K562 (cell line): ENCODE measurements at regions not wholly inside any gene's neighbourhood (a gene's known extent, or its start where the extent isn't known, plus 50 kb on each side); places are given as distances from the start of the nearest gene placed in this dataset.

Experiments
- ATAC-seq: fragments of 200-7000 bp; cut with Tn5 transposase; 3 replicates; pipeline ENCODE4 v1.9.1; 2020; ENCODE audit warnings: moderate library complexity
- BruUV-seq: library from RNA; stranded (reverse); fragments of 400-500 nt; replicated peaks from 2 replicates; lab custom pipeline; 2021; lab: Mats Ljungman, UMichigan
- CTCF ChIA-PET: fragments of 300-600 bp; formaldehyde crosslinking; extraction: SDS; loops from one replicate; lab custom pipeline; 2021; ENCODE audit warnings: low intra/inter-chr PET ratio; lab: Yijun Ruan, JAX
- POLR2A ChIA-PET: fragments of 300-600, 350-650 bp; sonication (Branson Sonifier 250); formaldehyde crosslinking; extraction: SDS; loops from one replicate; lab custom pipeline; 2021; ENCODE audit warnings: antibody characterized with exemption, inconsistent platforms; lab: Yijun Ruan, JAX
- DNase-seq, 4 experiments: peaks; one replicate each; pipeline versions ENCODE4 v3.0.0 to v3.0.0-alpha.2; 2011 to 2018; ENCODE audit warnings: low spot score in 3 of 4, mixed read lengths in 3 of 4; ENCODE audit errors: extremely low read depth in 1 of 4
- FAIRE-seq: peaks from 2 replicates; lab custom pipeline; 2011; peaks lifted over from hg19 to GRCh38; lab: Jason Lieb, UNC
- H2AFZ ChIP-seq: 2 replicates; pipeline ENCODE4 v1.6.0; 2011; ENCODE audit warnings: low read depth, low read length, control low read depth, inconsistent platforms
- H3K27ac ChIP-seq: fragments of 200-600 bp; 3 replicates; pipeline ENCODE4 v1.8.0; 2011; ENCODE audit warnings: low read depth, mild to moderate bottlenecking, control low read depth, inconsistent platforms, low read length, moderate library complexity, mixed read lengths; ENCODE audit errors: extremely low read depth
- H3K27me3 ChIP-seq, 2 experiments: fragments of 300-600 bp in 1 of 2; 2 replicates in 1 of 2; 3 replicates in 1 of 2; pipeline versions ENCODE4 v1.6.0 to v1.8.0; 2011; ENCODE audit warnings: inconsistent platforms in 2 of 2, low read length in 2 of 2, mild to moderate bottlenecking in 1 of 2, mixed read lengths in 1 of 2, moderate library complexity in 1 of 2; ENCODE audit not compliant: control insufficient read depth in 2 of 2, insufficient read depth in 2 of 2
- H3K36me3 ChIP-seq: fragments of 300-600 bp; 3 replicates; pipeline ENCODE4 v1.8.0; 2011; ENCODE audit warnings: mild to moderate bottlenecking, low read length, inconsistent platforms; ENCODE audit not compliant: control insufficient read depth, insufficient read depth
- H3K4me1 ChIP-seq, 2 experiments: fragments of 200-600 bp in 1 of 2; replicated peaks in 1 of 2; 2 replicates in 1 of 2; 3 replicates in 1 of 2; pipeline versions ENCODE4 v1.5.1 to v1.8.0; 2011; ENCODE audit warnings: inconsistent platforms in 2 of 2, low read length in 2 of 2, mild to moderate bottlenecking in 1 of 2, mixed read lengths in 1 of 2, moderate library complexity in 1 of 2; ENCODE audit not compliant: control insufficient read depth in 2 of 2, insufficient read depth in 2 of 2
- H3K4me2 ChIP-seq: 2 replicates; pipeline ENCODE4 v1.6.1; 2011; ENCODE audit warnings: low read length, control low read depth, inconsistent platforms, mixed read lengths; ENCODE audit not compliant: insufficient read depth
- H3K4me3 ChIP-seq: fragments of 200-600 bp; sonication (generic), shearing (Covaris generic); 2 replicates; pipeline ENCODE4 v1.5.1; 2016; ENCODE audit warnings: control low read depth, inconsistent platforms
- H3K79me2 ChIP-seq: fragments of 200-600 bp; 3 replicates; pipeline ENCODE4 v1.8.0; 2011; ENCODE audit warnings: low read length, inconsistent platforms; ENCODE audit not compliant: control insufficient read depth, insufficient read depth
- H3K9ac ChIP-seq, 2 experiments: 2 replicates each; pipeline versions ENCODE4 v1.6.0 to v1.6.1; 2011; ENCODE audit warnings: low read depth in 2 of 2, low read length in 2 of 2, control low read depth in 1 of 2, inconsistent platforms in 1 of 2, mild to moderate bottlenecking in 1 of 2, mixed read lengths in 1 of 2; ENCODE audit not compliant: insufficient read depth in 1 of 2
- H3K9me1 ChIP-seq: one replicate; pipeline ENCODE4 v1.6.0; 2011; ENCODE audit warnings: inconsistent platforms, mild to moderate bottlenecking, low read length, moderate library complexity; ENCODE audit not compliant: control insufficient read depth, insufficient read depth
- H3K9me3 ChIP-seq: replicated peaks from 2 replicates; pipeline ENCODE4 v1.5.1; 2011; ENCODE audit warnings: low read depth, low read length, inconsistent platforms; ENCODE audit not compliant: control insufficient read depth, insufficient read depth
- H4K20me1 ChIP-seq: replicated peaks from 2 replicates; pipeline ENCODE4 v1.6.1; 2011; ENCODE audit warnings: low read length, inconsistent platforms, mixed read lengths; ENCODE audit not compliant: control insufficient read depth, insufficient read depth
- CHAMP1 ChIP-seq: fragments of 450-650 bp; IDR thresholded peaks from 2 replicates; pipeline ENCODE4 v1.6.1; 2016; ENCODE audit warnings: mild to moderate bottlenecking
- HDAC1 ChIP-seq, 2 experiments: fragments of 450-650 bp; IDR thresholded peaks; 2 replicates each; pipeline ENCODE4 v1.6.1; 2016 to 2017; ENCODE audit warnings: inconsistent platforms in 1 of 2, mild to moderate bottlenecking in 1 of 2, moderate library complexity in 1 of 2
- HIVEP1 ChIP-seq: fragments of 250-450 bp; sonication (Bioruptor Pico); IDR thresholded peaks from 2 replicates; pipeline ENCODE4 v1.4.0; 2020; ENCODE audit warnings: mild to moderate bottlenecking
- L3MBTL2 ChIP-seq: fragments of 450-650 bp; IDR thresholded peaks from 2 replicates; pipeline ENCODE4 v1.6.1; 2016; ENCODE audit warnings: mild to moderate bottlenecking, moderate library complexity
- MXI1 ChIP-seq: IDR thresholded peaks from 2 replicates; pipeline ENCODE4 v1.6.1; 2011; ENCODE audit warnings: low read depth, mild to moderate bottlenecking, improper control_type of control experiment, low read length
- NCOA4 ChIP-seq: fragments of 450-650 bp; IDR thresholded peaks from 2 replicates; pipeline ENCODE4 v1.6.1; 2018; ENCODE audit warnings: mild to moderate bottlenecking; ENCODE audit not compliant: partially characterized antibody
- NR3C1 ChIP-seq: sonication (generic); formaldehyde crosslinking; IDR thresholded peaks from 2 replicates; pipeline ENCODE4 v1.8.1; 2022; ENCODE audit warnings: missing genetic modification reagents
- RBM17 ChIP-seq: fragments of 200-400 bp; formaldehyde crosslinking; IDR thresholded peaks from 2 replicates; pipeline ENCODE4 v1.6.1; 2017; ENCODE audit warnings: low read depth, mild to moderate bottlenecking, low read length, borderline replicate concordance
- SMAD3 ChIP-seq: fragments of 450-650 bp; formaldehyde crosslinking; conservative IDR thresholded peaks from 2 replicates; pipeline ENCODE4 v1.4.0; 2020; ENCODE audit warnings: mild to moderate bottlenecking
- ZNF174 ChIP-seq: fragments of 250-450 bp; sonication (Bioruptor Pico); IDR thresholded peaks from 2 replicates; pipeline ENCODE4 v1.4.0; 2020; ENCODE audit warnings: mild to moderate bottlenecking
- WGBS: fragments of 100-300 bp; shearing (Covaris generic); methylation state at CpG from one replicate; pipeline ENCODE4 v1.1.6; 2016; ENCODE audit warnings: low coverage, mixed read lengths; ENCODE audit not compliant: insufficient coverage; ENCODE audit errors: missing lambda C conversion rate; 5-methylcytosine and 5-hydroxymethylcytosine counted together
- in situ Hi-C: fragments of 300-500 bp; cut with MboI; formaldehyde crosslinking; loops from 4 replicates; pipeline ENCODE4 v1.15.0; 2018; ENCODE audit warnings: inconsistent platforms, mixed read lengths
- intact Hi-C: fragments of 100-400 bp; cut with micrococcal nuclease; formaldehyde crosslinking; loops from 2 replicates; pipeline ENCODE4 v1.14.2; 2022
- TF ChIP-seq, protein P1 (sequence below): fragments of 250-450 bp; sonication (Bioruptor Pico); IDR thresholded peaks from 2 replicates; pipeline ENCODE4 v1.8.0; 2021; ENCODE audit warnings: borderline replicate concordance, mild to moderate bottlenecking, moderate library complexity; ENCODE audit not compliant: poor library complexity, severe bottlenecking
- TF ChIP-seq, protein P2 (sequence below), 3 experiments: fragments of 200-800 bp in 1 of 3; sonication (Bioruptor generic) in 1 of 3; sonication (generic) in 1 of 3; formaldehyde crosslinking in 1 of 3; IDR thresholded peaks; 2 replicates each; pipeline versions ENCODE4 v1.6.1 to v1.8.0; 2016 to 2022; ENCODE audit warnings: mild to moderate bottlenecking in 2 of 3, missing compliant biosample characterization in 2 of 3, missing genetic modification characterization in 2 of 3, missing genetic modification reagents in 1 of 3
- TF ChIP-seq, protein P3 (sequence below): fragments of 450-650 bp; IDR thresholded peaks from 2 replicates; pipeline ENCODE4 v1.6.1; 2017; ENCODE audit warnings: antibody characterized with exemption

DNA sequence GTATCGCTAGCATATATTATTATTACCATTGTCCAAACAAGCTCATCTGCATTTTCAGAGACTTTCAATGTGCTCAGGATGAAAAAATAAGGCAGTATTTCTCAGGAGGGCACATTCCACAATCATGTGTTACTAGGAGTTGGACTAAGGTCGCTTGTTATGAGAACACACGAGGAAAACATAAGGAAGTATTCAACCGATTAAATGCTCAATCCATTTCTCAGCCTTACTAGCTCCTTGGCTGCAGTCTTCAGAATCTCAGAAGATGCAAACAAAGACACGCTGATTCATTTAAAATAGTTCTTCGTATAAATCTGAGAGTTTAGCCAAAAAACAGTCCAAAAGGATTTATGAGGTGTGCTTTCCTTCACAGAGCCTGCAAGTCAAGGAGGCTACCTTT is 82.0 kb upstream of the JAK1 start (continued):
- TF ChIP-seq NR3C1 (CRISPR knock-in tag) (no peak), SMAD3 (no peak), RBM17 (no peak), HDAC1 (IDR thresholded peaks at IDR 0.05) (no peak)

- ATAC-seq: no peak
- no peaks in the 10 kb centered on the region for H3K27me3 ChIP-seq
- H3K27ac ChIP-seq: no peak overlapping the region
- BruUV-seq: no TSS peak
- no peak for FAIRE-seq
- no peak overlapping the region for H3K4me2 ChIP-seq
- H3K9me1 ChIP-seq: no peaks in the 10 kb centered on the region
- H3K4me1 ChIP-seq: no peaks in the 10 kb centered on the region
- H3K4me3 ChIP-seq: no peak overlapping the region
- 0 out of 2 replicates have a peak, but pooled peaks cover 4% of the 10 kb centered on the region for H4K20me1 ChIP-seq
- DNase-seq: no peak
- H2AFZ ChIP-seq: no peak overlapping the region
- CTCF ChIA-PET: no interaction called here
- H3K9me3 ChIP-seq: no peaks in the 10 kb centered on the region
- H3K36me3 ChIP-seq: no peaks in the 10 kb centered on the region; the same call in 2 of the 3 replicates
- no peaks in the 10 kb centered on the region for H3K79me2 ChIP-seq
- intact Hi-C loops (loop anchor here (10.0 kb wide), 1 partner anchor 305 kb away; the partner anchor contains the start of gene RAVER2), in situ Hi-C loops (loop anchor here (25.0 kb wide), 2 partner anchors 788 to 1187 kb away; no protein-coding TSS in a partner anchor)
- WGBS: 60% methylated on average over 5 of the region's 5 CpGs
- POLR2A ChIA-PET: interaction anchor here (0.6 to 1.6 kb wide), 6 partner anchors 10 to 182 kb away, joined by 3 to 6 read pairs (median 3); no protein-coding TSS in a partner anchor
- H3K9ac ChIP-seq: no peak overlapping the region
- TF ChIP-seq CHAMP1 (no peak), HIVEP1 (CRISPR knock-in tag) (no peak), NCOA4 (no peak), MXI1 (no peak), L3MBTL2 (no peak), ZNF174 (CRISPR knock-in tag) (no peak)
- TF ChIP-seq, protein P1, sequence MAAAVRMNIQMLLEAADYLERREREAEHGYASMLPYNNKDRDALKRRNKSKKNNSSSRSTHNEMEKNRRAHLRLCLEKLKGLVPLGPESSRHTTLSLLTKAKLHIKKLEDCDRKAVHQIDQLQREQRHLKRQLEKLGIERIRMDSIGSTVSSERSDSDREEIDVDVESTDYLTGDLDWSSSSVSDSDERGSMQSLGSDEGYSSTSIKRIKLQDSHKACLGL (CRISPR knock-in tag): no peak
- TF ChIP-seq, protein P2, sequence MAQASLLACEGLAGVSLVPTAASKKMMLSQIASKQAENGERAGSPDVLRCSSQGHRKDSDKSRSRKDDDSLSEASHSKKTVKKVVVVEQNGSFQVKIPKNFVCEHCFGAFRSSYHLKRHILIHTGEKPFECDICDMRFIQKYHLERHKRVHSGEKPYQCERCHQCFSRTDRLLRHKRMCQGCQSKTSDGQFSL (CRISPR knock-in tag; IDR thresholded peaks at IDR 0.05): no peak
- TF ChIP-seq, protein P2 (tag; IDR thresholded peaks at IDR 0.05): no peak
- TF ChIP-seq, protein P3, sequence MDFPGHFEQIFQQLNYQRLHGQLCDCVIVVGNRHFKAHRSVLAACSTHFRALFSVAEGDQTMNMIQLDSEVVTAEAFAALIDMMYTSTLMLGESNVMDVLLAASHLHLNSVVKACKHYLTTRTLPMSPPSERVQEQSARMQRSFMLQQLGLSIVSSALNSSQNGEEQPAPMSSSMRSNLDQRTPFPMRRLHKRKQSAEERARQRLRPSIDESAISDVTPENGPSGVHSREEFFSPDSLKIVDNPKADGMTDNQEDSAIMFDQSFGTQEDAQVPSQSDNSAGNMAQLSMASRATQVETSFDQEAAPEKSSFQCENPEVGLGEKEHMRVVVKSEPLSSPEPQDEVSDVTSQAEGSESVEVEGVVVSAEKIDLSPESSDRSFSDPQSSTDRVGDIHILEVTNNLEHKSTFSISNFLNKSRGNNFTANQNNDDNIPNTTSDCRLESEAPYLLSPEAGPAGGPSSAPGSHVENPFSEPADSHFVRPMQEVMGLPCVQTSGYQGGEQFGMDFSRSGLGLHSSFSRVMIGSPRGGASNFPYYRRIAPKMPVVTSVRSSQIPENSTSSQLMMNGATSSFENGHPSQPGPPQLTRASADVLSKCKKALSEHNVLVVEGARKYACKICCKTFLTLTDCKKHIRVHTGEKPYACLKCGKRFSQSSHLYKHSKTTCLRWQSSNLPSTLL: no peak
Measured at GRCh38 chr1:65049941-65050713, 83.8 kb upstream of the JAK1 start.
